H9 (cell line): ENCODE measurements at regions not wholly inside any gene's neighbourhood (a gene's known extent, or its start where the extent isn't known, plus 50 kb on each side); places are given as distances from the start of the nearest gene placed in this dataset.

Experiments
- DNase-seq: peaks from one replicate; pipeline ENCODE4 v3.0.0-alpha.2; 2017
- H2AFZ ChIP-seq: one replicate; pipeline ENCODE4 v1.6.1; 2013; ENCODE audit warnings: mild to moderate bottlenecking, low read length, control low read depth, moderate library complexity
- H2AK5ac ChIP-seq: 2 replicates; pipeline ENCODE4 v1.6.1; 2013; ENCODE audit warnings: low read length, control low read depth, mixed read lengths; ENCODE audit not compliant: insufficient read length
- H2BK120ac ChIP-seq: one replicate; pipeline ENCODE4 v1.6.1; 2013; ENCODE audit warnings: low read depth, mild to moderate bottlenecking, low read length, control low read depth, inconsistent platforms; ENCODE audit not compliant: poor library complexity, severe bottlenecking
- H2BK12ac ChIP-seq: 2 replicates; pipeline ENCODE4 v1.6.1; 2013; ENCODE audit warnings: low read length, control low read depth, mixed read lengths, low read depth; ENCODE audit not compliant: insufficient read length
- H2BK15ac ChIP-seq: 2 replicates; pipeline ENCODE4 v1.6.1; 2013; ENCODE audit warnings: low read depth, low read length, control low read depth
- H2BK20ac ChIP-seq: one replicate; pipeline ENCODE4 v1.6.1; 2013; ENCODE audit warnings: low read depth, mild to moderate bottlenecking, low read length, control low read depth, inconsistent platforms; ENCODE audit not compliant: poor library complexity, severe bottlenecking
- H2BK5ac ChIP-seq: 2 replicates; pipeline ENCODE4 v1.6.1; 2013; ENCODE audit warnings: low read length, control low read depth, mixed read lengths; ENCODE audit not compliant: insufficient read length
- H3K14ac ChIP-seq: 2 replicates; pipeline ENCODE4 v1.6.1; 2013; ENCODE audit warnings: low read length, control low read depth; ENCODE audit not compliant: insufficient read depth
- H3K18ac ChIP-seq: 2 replicates; pipeline ENCODE4 v1.6.1; 2013; ENCODE audit warnings: low read depth, mild to moderate bottlenecking, mixed read lengths, low read length, control low read depth; ENCODE audit not compliant: insufficient read length
- H3K23ac ChIP-seq: 2 replicates; pipeline ENCODE4 v1.6.1; 2013; ENCODE audit warnings: low read length, control low read depth, mixed read lengths, low read depth; ENCODE audit not compliant: insufficient read length
- H3K23me2 ChIP-seq: 2 replicates; pipeline ENCODE4 v1.6.1; 2013; ENCODE audit warnings: low read depth, mild to moderate bottlenecking, mixed read lengths, low read length, control low read depth; ENCODE audit not compliant: insufficient read length, poor library complexity, severe bottlenecking
- H3K27ac ChIP-seq: 2 replicates; pipeline ENCODE4 v1.5.1; 2013; ENCODE audit warnings: low read length, control low read depth, mixed read lengths, low read depth; ENCODE audit not compliant: insufficient read length
- H3K27me3 ChIP-seq: 2 replicates; pipeline ENCODE4 v1.6.1; 2013; ENCODE audit warnings: low read length, control low read depth, inconsistent platforms; ENCODE audit not compliant: insufficient read depth
- H3K4ac ChIP-seq: 2 replicates; pipeline ENCODE4 v1.6.1; 2013; ENCODE audit warnings: low read depth, mild to moderate bottlenecking, control low read depth, inconsistent platforms, low read length, moderate library complexity
- H3K4me1 ChIP-seq: 2 replicates; pipeline ENCODE4 v1.6.1; 2013; ENCODE audit warnings: low read length, control low read depth, inconsistent platforms; ENCODE audit not compliant: insufficient read depth
- H3K4me2 ChIP-seq: 2 replicates; pipeline ENCODE4 v1.6.1; 2013; ENCODE audit warnings: low read length, control low read depth, mixed read lengths; ENCODE audit not compliant: insufficient read length, insufficient read depth
- H3K56ac ChIP-seq: 2 replicates; pipeline ENCODE4 v1.6.1; 2013; ENCODE audit warnings: low read depth, mild to moderate bottlenecking, mixed read lengths, low read length, control low read depth; ENCODE audit not compliant: insufficient read length
- H3K79me1 ChIP-seq: 2 replicates; pipeline ENCODE4 v1.6.1; 2013; ENCODE audit warnings: low read depth, mild to moderate bottlenecking, moderate library complexity, low read length, control low read depth, inconsistent platforms; ENCODE audit not compliant: insufficient read depth, poor library complexity, severe bottlenecking
- H3K79me2 ChIP-seq: 2 replicates; pipeline ENCODE4 v1.6.1; 2013; ENCODE audit warnings: low read length, control low read depth, inconsistent platforms; ENCODE audit not compliant: insufficient read depth
- H3K9ac ChIP-seq: 2 replicates; pipeline ENCODE4 v1.6.1; 2013; ENCODE audit warnings: low read length, control low read depth, mixed read lengths; ENCODE audit not compliant: insufficient read length; ENCODE audit errors: extremely low read depth
- H3K9me3 ChIP-seq: one replicate; pipeline ENCODE4 v1.6.1; 2013; ENCODE audit warnings: low read depth, low read length, inconsistent platforms; ENCODE audit not compliant: control insufficient read depth
- H3T11ph ChIP-seq: one replicate; pipeline ENCODE4 v1.6.1; 2013; ENCODE audit warnings: mild to moderate bottlenecking, low read length, control low read depth, inconsistent platforms
- H4K20me1 ChIP-seq: one replicate; pipeline ENCODE4 v1.6.1; 2013; ENCODE audit not compliant: control insufficient read depth, insufficient read length, insufficient read depth
- H4K5ac ChIP-seq: 2 replicates; pipeline ENCODE4 v1.6.1; 2013; ENCODE audit warnings: low read depth, mild to moderate bottlenecking, mixed read lengths, low read length, control low read depth; ENCODE audit not compliant: insufficient read length
- H4K8ac ChIP-seq: replicated peaks from 2 replicates; pipeline ENCODE4 v1.6.1; 2013; ENCODE audit warnings: low read length, control low read depth, mixed read lengths, low read depth; ENCODE audit not compliant: insufficient read length
- H4K91ac ChIP-seq: 2 replicates; pipeline ENCODE4 v1.6.1; 2013; ENCODE audit warnings: low read depth, mild to moderate bottlenecking, moderate library complexity, mixed read lengths, low read length, control low read depth; ENCODE audit not compliant: insufficient read length
- H3K27ac Mint-ChIP-seq, 3 experiments: 2 replicates in 2 of 3; 3 replicates in 1 of 3; pipeline ENCODE4 v1.8.0; 2020 to 2021; ENCODE audit warnings: mixed read lengths in 3 of 3, mild to moderate bottlenecking in 1 of 3, moderate library complexity in 1 of 3
- H3K27me3 Mint-ChIP-seq: 2 replicates; pipeline ENCODE4 v1.8.0; 2021; ENCODE audit warnings: low read depth, mild to moderate bottlenecking, moderate library complexity, mixed read lengths
- H3K36me3 Mint-ChIP-seq, 3 experiments: 2 replicates in 2 of 3; 3 replicates in 1 of 3; pipeline ENCODE4 v1.8.0; 2020 to 2021; ENCODE audit warnings: low read depth in 3 of 3, mixed read lengths in 3 of 3; ENCODE audit not compliant: insufficient read depth in 1 of 3
- H3K4me1 Mint-ChIP-seq, 2 experiments: 2 replicates each; pipeline ENCODE4 v1.8.0; 2020; ENCODE audit warnings: mixed read lengths in 2 of 2
- H3K4me3 Mint-ChIP-seq, 2 experiments: 2 replicates in 1 of 2; 3 replicates in 1 of 2; pipeline ENCODE4 v1.8.0; 2020 to 2021; ENCODE audit warnings: mild to moderate bottlenecking in 2 of 2, mixed read lengths in 2 of 2, moderate library complexity in 1 of 2
- H3K9me3 Mint-ChIP-seq, 2 experiments: 2 replicates in 1 of 2; 3 replicates in 1 of 2; pipeline ENCODE4 v1.8.0; 2020; ENCODE audit warnings: mild to moderate bottlenecking in 2 of 2, mixed read lengths in 2 of 2, moderate library complexity in 1 of 2
- WGBS: extraction: QIAGEN DNeasy Blood & Tissue Kit; methylation state at CpG from one replicate; pipeline ENCODE4 v1.1.7; 2013; ENCODE audit warnings: missing lambda C conversion rate, low lambda C conversion rate, mixed read lengths; ENCODE audit not compliant: insufficient read length; ENCODE audit errors: extremely low coverage; 5-methylcytosine and 5-hydroxymethylcytosine counted together
- TF ChIP-seq, protein P1 (sequence below): fragments of 200-600 bp; sonication (generic); conservative IDR thresholded peaks from 3 replicates; pipeline ENCODE4 v1.8.0; 2021; ENCODE audit warnings: antibody characterized with exemption, mild to moderate bottlenecking

DNA sequence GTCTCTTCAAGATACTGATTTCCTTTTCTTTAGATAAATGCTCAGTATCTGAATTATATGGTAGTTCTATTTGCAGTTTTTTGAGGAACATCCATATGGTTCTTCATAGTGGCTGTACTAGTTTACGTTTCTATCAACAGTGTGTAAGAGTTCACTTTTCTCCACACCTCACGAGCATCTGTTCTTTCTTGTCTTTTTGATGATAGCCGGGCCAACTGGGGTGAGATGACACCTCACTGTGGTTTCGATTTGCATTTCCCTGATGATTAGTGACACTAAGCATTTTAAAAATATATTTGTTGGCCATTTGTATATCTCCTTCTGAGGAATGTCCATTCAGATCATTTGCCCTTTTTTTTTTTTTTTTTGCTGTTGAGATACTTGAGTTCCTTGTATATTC lies 458.8 kb downstream of the SETBP1 start:
- no peaks in the 10 kb centered on the region for H3K23me2 ChIP-seq
- no peak overlapping the region for H2AK5ac ChIP-seq

More for the DNA sequence above, 458.8 kb downstream of the SETBP1 start:
- TF ChIP-seq, protein P1, sequence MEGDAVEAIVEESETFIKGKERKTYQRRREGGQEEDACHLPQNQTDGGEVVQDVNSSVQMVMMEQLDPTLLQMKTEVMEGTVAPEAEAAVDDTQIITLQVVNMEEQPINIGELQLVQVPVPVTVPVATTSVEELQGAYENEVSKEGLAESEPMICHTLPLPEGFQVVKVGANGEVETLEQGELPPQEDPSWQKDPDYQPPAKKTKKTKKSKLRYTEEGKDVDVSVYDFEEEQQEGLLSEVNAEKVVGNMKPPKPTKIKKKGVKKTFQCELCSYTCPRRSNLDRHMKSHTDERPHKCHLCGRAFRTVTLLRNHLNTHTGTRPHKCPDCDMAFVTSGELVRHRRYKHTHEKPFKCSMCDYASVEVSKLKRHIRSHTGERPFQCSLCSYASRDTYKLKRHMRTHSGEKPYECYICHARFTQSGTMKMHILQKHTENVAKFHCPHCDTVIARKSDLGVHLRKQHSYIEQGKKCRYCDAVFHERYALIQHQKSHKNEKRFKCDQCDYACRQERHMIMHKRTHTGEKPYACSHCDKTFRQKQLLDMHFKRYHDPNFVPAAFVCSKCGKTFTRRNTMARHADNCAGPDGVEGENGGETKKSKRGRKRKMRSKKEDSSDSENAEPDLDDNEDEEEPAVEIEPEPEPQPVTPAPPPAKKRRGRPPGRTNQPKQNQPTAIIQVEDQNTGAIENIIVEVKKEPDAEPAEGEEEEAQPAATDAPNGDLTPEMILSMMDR: no peak
- Histone ChIP-seq H2BK20ac (no peak overlapping the region), H3K14ac (no peak overlapping the region), H3K9ac (no peak overlapping the region), H3K27ac (no peak overlapping the region), H3K9me3 (no peaks in the 10 kb centered on the region), H3K79me2 (no peaks in the 10 kb centered on the region), H4K91ac (no peak overlapping the region), H4K5ac (no peak overlapping the region), H3K79me1 (no peaks in the 10 kb centered on the region), H2AFZ (no peak overlapping the region), H4K20me1 (no peaks in the 10 kb centered on the region), H3K4ac (no peak overlapping the region), H3K18ac (no peak overlapping the region), H3T11ph (no peak overlapping the region), H3K4me1 (no peaks in the 10 kb centered on the region), H2BK15ac (no peak overlapping the region), H4K8ac (no peak overlapping the region), H2BK12ac (no peak overlapping the region), H3K27me3 (no peaks in the 10 kb centered on the region), H2BK120ac (no peak overlapping the region), H3K23ac (no peak overlapping the region), H3K4me2 (no peak overlapping the region), H2BK5ac (no peak overlapping the region), H3K56ac (no peak overlapping the region)
- no peaks in the 10 kb centered on the region; the same call in 1 of the 2 replicates for H3K27me3 Mint-ChIP-seq
- H3K36me3 Mint-ChIP-seq: peaks cover 0 to 9% (median 2%) of the 10 kb centered on the region in 3 experiments; a peak in 3 of 7 replicates
- DNase-seq: no peak
- H3K4me1 Mint-ChIP-seq: peaks cover 7 to 10% of the 10 kb centered on the region in 2 experiments
- H3K27ac Mint-ChIP-seq: no peak overlapping the region
- H3K4me3 Mint-ChIP-seq: no peak overlapping the region
- peaks cover 4% of the 10 kb centered on the region in 2 experiments; a peak in 3 of 5 replicates for H3K9me3 Mint-ChIP-seq
- no CpG with 5 or more reads among the region's 4 CpGs for WGBS
